Body of pancreas (tissue), 4 donors: ENCODE measurements at regions not wholly inside any gene's neighbourhood (a gene's known extent, or its start where the extent isn't known, plus 50 kb on each side); places are given as distances from the start of the nearest gene placed in this dataset.

Experiments
- ATAC-seq: fragments of 150-250 bp; one replicate; pipeline ENCODE4 v1.9.1; 2016
- DNase-seq, 4 donors: peaks; one replicate each; pipeline ENCODE4 v3.0.0-alpha.2; 2019
- H3K27ac ChIP-seq, 4 donors: fragments of 200-600 bp; sonication (generic); 1 replicate in 3 of 4; 2 replicates in 1 of 4; pipeline versions ENCODE4 v1.5.1 to v1.6.1; 2016 to 2019; ENCODE audit warnings: mild to moderate bottlenecking in 1 of 4, mixed read lengths in 1 of 4, moderate library complexity in 1 of 4
- H3K27me3 ChIP-seq, 2 donors: fragments of 200-600 bp; sonication (generic); one replicate each; pipeline ENCODE4 v1.6.0; 2016; ENCODE audit warnings: mild to moderate bottlenecking in 1 of 2
- H3K36me3 ChIP-seq, 2 donors: fragments of 200-600 bp; sonication (generic); replicated peaks in 1 of 2; 2 replicates each; pipeline ENCODE4 v1.5.1; 2016; ENCODE audit warnings: low read depth in 2 of 2; ENCODE audit not compliant: insufficient read depth in 1 of 2
- H3K4me1 ChIP-seq: fragments of 200-600 bp; sonication (generic); one replicate; pipeline ENCODE4 v1.6.0; 2016
- H3K4me3 ChIP-seq, 2 donors: fragments of 200-600 bp; sonication (generic); 1 replicate in 1 of 2; 2 replicates in 1 of 2; pipeline ENCODE4 v1.5.1; 2016 to 2019
- H3K9me3 ChIP-seq, 3 donors: fragments of 200-600 bp; sonication (generic); 1 replicate in 2 of 3; 2 replicates in 1 of 3; pipeline ENCODE4 v1.5.1; 2016
- POLR2A ChIP-seq, 3 donors: fragments of 450-650 bp; IDR thresholded peaks; one replicate each; pipeline ENCODE4 v1.6.1; 2016; ENCODE audit warnings: antibody characterized with exemption in 3 of 3, mild to moderate bottlenecking in 2 of 3
- WGBS, 2 donors: methylation state at CpG; one replicate each; pipeline ENCODE4 v1.1.5; 2017; 5-methylcytosine and 5-hydroxymethylcytosine counted together
- intact Hi-C: fragments of 100-400 bp; cut with DNase I; formaldehyde crosslinking; loops from one replicate; pipeline ENCODE4 v1.15.1; 2023
- TF ChIP-seq, protein P1 (sequence below), 7 experiments: fragments of 450-650 bp in 4 of 7; fragments of 200-600 bp in 3 of 7; sonication (generic) in 3 of 7; IDR thresholded peaks; one replicate each; pipeline ENCODE4 v1.5.1; 2016 to 2019; ENCODE audit warnings: antibody characterized with exemption in 7 of 7

DNA sequence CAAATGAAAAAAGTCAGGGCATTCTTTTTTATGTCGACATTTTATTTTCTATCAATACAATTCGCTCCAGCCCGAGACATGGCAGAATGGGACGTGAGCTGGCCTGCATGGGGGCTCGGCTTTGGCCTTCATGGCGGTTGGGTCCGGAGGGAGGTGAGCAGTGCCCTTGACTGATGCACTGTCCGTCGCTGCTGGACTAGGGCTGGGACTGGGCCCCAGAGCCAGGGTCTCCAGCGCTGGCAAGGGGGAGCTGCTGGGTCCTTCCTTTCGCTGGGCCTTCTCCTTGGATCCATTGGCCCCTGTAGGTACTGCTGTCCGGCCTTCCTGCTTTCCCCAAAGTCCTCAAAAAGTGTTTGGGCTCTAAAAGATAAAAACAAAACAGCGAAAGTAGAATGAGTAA is 124.6 kb downstream of the EDN3 start:
- DNase-seq (no peak), ATAC-seq (no peak)
- no peaks in the 10 kb centered on the region for H3K4me1 ChIP-seq
- H3K27me3 ChIP-seq: no peaks in the 10 kb centered on the region
- intact Hi-C loops: no loop called here
- TF ChIP-seq, protein P1, sequence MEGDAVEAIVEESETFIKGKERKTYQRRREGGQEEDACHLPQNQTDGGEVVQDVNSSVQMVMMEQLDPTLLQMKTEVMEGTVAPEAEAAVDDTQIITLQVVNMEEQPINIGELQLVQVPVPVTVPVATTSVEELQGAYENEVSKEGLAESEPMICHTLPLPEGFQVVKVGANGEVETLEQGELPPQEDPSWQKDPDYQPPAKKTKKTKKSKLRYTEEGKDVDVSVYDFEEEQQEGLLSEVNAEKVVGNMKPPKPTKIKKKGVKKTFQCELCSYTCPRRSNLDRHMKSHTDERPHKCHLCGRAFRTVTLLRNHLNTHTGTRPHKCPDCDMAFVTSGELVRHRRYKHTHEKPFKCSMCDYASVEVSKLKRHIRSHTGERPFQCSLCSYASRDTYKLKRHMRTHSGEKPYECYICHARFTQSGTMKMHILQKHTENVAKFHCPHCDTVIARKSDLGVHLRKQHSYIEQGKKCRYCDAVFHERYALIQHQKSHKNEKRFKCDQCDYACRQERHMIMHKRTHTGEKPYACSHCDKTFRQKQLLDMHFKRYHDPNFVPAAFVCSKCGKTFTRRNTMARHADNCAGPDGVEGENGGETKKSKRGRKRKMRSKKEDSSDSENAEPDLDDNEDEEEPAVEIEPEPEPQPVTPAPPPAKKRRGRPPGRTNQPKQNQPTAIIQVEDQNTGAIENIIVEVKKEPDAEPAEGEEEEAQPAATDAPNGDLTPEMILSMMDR (IDR thresholded peaks at IDR 0.05): no peak
- no peak for TF ChIP-seq POLR2A (IDR thresholded peaks at IDR 0.05)
- H3K36me3 ChIP-seq: no peaks in the 10 kb centered on the region
- H3K4me3 ChIP-seq: no peak overlapping the region
- 70 to 77% methylated on average over 12 to 13 of the region's 13 CpGs for WGBS, 2 donors
- H3K9me3 ChIP-seq: no peaks in the 10 kb centered on the region
- H3K27ac ChIP-seq: no peak overlapping the region

DNA sequence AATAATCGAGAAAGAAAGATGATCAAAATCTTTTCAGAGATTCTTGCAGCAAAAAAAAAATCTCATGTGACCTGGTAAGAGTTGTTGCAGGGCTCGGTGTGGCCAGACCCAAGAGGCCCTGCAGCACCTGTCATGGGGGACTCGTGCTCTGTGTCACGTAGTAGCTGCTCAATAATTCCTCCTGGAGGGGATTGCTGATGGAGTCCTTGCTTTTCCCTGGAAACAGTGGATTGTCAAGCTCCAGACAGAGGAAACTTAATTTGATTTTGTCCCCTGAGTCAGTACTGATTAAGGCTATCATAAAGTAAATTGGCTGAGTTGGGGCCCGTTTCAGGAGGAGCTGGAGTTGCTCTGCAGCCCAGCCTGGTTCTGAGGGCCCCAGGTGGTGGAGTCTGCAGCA is 125.2 kb downstream of the EDN3 start:
- ATAC-seq (no peak), DNase-seq (no peak)
- 64 to 79% methylated on average over 5 of the region's 5 CpGs for WGBS, 2 donors
- no peak overlapping the region for H3K27ac ChIP-seq
- intact Hi-C loops: no loop called here
- no peaks in the 10 kb centered on the region for H3K36me3 ChIP-seq
- H3K9me3 ChIP-seq: no peaks in the 10 kb centered on the region
- H3K27me3 ChIP-seq: no peaks in the 10 kb centered on the region
- no peaks in the 10 kb centered on the region for H3K4me1 ChIP-seq
- TF ChIP-seq POLR2A (IDR thresholded peaks at IDR 0.05): no peak
- TF ChIP-seq, protein P1 (IDR thresholded peaks at IDR 0.05): no peak
- H3K4me3 ChIP-seq: no peak overlapping the region

DNA sequence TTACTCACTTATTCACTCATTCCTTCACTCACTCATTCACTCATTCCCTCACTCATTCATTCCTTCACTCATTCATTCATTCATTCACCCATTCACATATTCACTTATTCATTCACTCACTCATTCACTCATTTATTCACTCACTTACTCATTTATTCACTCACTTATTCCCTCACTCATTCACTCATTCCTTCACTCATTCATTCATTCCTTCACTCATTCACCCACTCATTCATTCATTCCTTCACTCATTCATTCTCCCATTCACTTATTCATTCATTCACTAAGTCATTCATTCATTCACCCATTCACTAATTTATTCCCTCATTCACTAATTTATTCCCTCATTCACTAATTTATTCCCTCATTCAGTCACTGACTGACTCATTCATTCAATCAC is 127.6 kb downstream of the EDN3 start:
- no peak for DNase-seq
- no peaks in the 10 kb centered on the region for H3K4me1 ChIP-seq
- no peaks in the 10 kb centered on the region for H3K9me3 ChIP-seq
- H3K27me3 ChIP-seq: peaks cover 0 to 5% of the 10 kb centered on the region in 2 donors
- H3K27ac ChIP-seq: no peak overlapping the region
- no peak for TF ChIP-seq POLR2A (IDR thresholded peaks at IDR 0.05)
- TF ChIP-seq, protein P1 (IDR thresholded peaks at IDR 0.05): no peak
- intact Hi-C loops: no loop called here
- no peaks in the 10 kb centered on the region for H3K36me3 ChIP-seq
- H3K4me3 ChIP-seq: no peak overlapping the region
- no peak for ATAC-seq

DNA sequence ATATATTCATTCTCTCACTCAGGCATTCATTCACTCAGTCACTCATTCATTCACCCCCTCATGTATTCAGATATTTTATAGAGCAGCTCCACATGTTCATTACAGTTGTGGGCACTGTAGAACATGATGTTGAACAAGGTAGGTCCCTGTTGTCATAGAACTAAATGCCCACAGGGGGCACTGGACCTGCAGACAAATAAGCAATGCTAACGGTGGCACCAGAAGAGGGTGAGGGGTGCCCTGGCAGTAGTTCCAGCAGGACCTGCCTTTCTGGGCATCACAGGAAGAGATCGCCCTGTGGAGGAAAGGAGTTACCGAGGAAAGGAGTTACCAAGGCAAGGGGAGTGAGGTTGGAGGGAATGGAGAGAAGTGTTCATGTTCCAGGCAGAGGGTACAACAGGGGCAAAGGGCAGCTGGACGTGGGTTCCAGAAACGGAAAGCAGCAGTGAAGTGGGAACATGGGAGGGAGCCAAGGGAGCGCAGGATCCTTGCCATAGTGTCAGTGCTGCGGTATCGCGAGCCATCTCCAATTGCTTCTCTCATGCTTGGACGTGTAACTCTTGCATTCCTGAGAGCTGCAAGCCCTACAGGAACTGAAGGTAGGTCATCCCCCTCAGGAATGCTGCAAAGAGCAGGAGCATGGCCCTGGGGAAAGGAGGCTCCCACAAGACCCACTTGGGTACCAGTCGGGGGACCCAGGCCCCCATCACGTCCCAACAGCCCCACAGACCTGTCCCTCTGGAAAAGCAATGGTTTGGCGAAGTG is 128.2 kb downstream of the EDN3 start:
- ATAC-seq (no peak), DNase-seq (no peak)
- H3K4me1 ChIP-seq: no peaks in the 10 kb centered on the region
- H3K27ac ChIP-seq: no peak overlapping the region
- TF ChIP-seq, protein P1 (IDR thresholded peaks at IDR 0.05): no peak
- no peak for TF ChIP-seq POLR2A (IDR thresholded peaks at IDR 0.05)
- H3K27me3 ChIP-seq: peaks cover 0 to 5% of the 10 kb centered on the region in 2 donors
- intact Hi-C loops: no loop called here
- H3K36me3 ChIP-seq: no peaks in the 10 kb centered on the region
- H3K9me3 ChIP-seq: no peaks in the 10 kb centered on the region
- H3K4me3 ChIP-seq: no peak overlapping the region
- 67 to 69% methylated on average over 13 of the region's 13 CpGs for WGBS, 2 donors

DNA sequence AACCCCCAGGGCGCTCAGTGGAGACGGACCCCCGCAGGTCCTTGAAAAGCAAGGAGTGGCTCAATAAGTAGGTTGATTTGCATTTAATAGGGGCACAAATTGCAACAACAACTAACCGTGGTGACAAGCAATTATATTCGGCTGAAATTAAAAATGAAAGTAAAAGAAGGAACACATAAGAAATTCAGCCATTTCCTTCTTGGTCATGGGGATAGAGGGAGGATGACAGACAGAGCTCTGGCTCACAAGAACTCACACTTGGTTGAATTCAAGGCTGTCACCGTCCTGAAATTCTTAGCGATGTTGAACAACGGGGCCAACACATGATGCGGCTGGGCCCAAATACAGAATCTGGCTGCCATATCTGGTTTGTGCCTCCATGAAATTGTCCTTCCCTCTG is 129.0 kb downstream of the EDN3 start:
- Histone ChIP-seq H3K9me3 (no peaks in the 10 kb centered on the region), H3K36me3 (no peaks in the 10 kb centered on the region), H3K4me3 (no peak overlapping the region), H3K27me3 (peaks cover 0 to 5% of the 10 kb centered on the region in 2 donors), H3K4me1 (no peaks in the 10 kb centered on the region), H3K27ac (no peak overlapping the region)
- intact Hi-C loops: no loop called here
- 63 to 74% methylated on average over 9 of the region's 9 CpGs for WGBS, 2 donors
- ATAC-seq (no peak), DNase-seq (no peak)
- TF ChIP-seq POLR2A (IDR thresholded peaks at IDR 0.05): no peak
- TF ChIP-seq, protein P1 (IDR thresholded peaks at IDR 0.05): no peak
